Retina (tissue), 1 donor: ENCODE measurements at regions not wholly inside any gene's neighbourhood (a gene's known extent, or its start where the extent isn't known, plus 50 kb on each side); places are given as distances from the start of the nearest gene placed in this dataset.
"Not testable (repeated sequence)": the region's sequence is repeated elsewhere in the genome, so short reads cannot be mapped to it uniquely, and the experiment has no call there.

Source experiments
- DNase-seq: peaks from one replicate; pipeline ENCODE4 v3.0.0-alpha.2; 2016

DNA sequence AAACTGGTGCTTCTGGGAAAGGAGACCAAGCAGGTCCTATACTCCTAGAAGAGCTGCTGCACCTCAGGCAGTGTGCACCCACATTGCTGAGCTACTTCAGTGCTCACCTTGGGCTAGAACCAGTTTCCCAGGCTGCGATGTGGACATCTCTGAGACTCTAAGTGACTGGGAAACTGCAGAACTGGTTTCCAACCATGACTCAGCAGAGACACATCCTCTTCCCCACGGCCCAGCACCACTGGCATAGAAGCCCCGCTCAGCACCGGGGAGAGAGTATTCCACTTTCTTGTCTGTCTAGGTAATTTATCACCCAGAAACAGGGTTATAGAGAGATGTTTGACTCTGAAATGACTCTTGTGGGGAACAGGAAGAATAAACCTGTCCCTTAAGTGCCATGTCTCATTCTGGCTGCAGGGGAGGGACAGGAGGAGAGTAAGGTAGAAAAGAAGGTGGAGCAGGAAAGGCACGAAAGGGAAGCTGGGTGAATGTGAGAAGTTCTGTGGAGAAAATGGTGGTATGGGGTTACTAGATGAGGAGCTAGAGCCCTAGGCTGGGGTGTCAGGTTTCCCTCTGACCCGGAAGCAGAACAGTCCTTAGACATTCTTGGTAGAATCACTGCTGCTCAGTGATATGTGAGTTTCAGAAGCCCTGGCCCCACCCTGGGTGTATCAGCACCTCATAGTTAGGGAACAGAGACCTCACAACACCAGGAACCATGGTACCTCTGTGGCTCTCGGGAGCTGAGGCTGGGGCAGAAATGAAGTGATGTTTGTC, 340.4 kb upstream of the NCAM1 start:
- DNase-seq, result no peak

DNA sequence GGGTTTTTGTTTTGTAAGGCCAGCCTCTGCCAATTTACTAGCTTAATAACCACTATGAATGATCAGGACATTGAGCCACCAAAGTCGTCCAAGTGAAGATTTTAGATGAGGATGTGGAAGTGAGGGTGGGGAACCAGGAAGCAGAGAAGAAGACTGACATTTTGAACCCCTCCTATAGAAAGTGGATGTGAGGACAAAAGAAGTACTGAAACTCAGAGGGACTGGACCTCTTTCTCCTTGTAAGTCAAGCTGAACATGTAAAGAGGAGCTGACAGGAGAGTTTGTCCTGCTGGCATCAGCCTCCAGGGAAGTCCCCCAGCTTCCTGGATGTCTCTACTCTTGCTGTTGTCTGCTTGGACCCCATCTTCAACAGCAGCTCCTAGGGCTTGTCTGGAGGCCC, 338.2 kb upstream of the NCAM1 start:
- DNase-seq, result no peak

GRCh38 chr11:112624431-112624830, 336.8 kb upstream of the NCAM1 start:
- no peak for DNase-seq

- DNase-seq, result not testable (repeated sequence)
Observed at GRCh38 chr11:112624971-112625370, 336.2 kb upstream of the NCAM1 start.

DNA sequence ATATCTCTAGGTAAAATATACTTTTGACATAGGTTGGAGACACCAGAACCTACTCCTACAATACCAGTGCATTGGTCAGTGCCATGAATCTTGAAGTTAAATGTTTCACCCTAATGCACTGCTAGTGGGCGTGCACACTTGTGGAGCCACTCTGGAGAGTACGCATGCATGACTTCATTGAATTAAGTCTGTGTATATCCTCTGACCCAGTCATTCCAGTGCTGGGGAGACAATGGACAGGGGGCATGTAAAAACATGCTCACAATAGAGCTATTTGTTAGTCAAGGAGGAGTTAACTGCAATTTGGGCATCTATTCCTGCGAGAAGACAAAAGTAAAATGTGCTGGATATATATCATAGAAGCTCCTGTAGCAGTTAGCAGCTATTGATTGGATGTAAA, 335.4 kb upstream of the NCAM1 start:
- no peak for DNase-seq

- DNase-seq, result no peak
Observed at GRCh38 chr11:112626731-112627130, 334.5 kb upstream of the NCAM1 start.

- no peak for DNase-seq
Observed at GRCh38 chr11:112627588-112628045, 333.6 kb upstream of the NCAM1 start.

GRCh38 chr11:112628676-112629075, 332.5 kb upstream of the NCAM1 start:
- no peak for DNase-seq

GRCh38 chr11:112630496-112630895, 330.7 kb upstream of the NCAM1 start:
- no peak for DNase-seq

DNA sequence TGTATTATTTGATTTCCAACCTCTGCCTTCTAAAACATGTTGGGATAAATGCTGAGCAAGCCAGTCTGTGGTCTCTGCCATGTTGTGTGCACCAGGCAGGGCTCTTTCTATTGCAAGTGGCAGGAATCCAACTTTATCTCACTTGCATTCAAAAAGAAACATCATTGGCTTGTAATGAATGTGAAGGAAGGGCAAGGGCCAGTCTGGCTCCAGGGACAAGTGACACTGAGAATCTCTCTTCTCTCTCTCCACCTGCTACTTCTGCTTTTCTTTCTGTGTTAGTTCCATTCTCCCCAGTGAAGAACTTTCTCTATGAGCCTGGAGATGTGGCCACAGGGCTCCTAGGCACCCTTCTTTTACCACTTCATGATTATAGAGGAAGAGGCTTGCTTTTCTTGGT, 329.9 kb upstream of the NCAM1 start:
- DNase-seq, result no peak

GRCh38 chr11:112632866-112633505, 328.2 kb upstream of the NCAM1 start:
- no peak for DNase-seq

DNA sequence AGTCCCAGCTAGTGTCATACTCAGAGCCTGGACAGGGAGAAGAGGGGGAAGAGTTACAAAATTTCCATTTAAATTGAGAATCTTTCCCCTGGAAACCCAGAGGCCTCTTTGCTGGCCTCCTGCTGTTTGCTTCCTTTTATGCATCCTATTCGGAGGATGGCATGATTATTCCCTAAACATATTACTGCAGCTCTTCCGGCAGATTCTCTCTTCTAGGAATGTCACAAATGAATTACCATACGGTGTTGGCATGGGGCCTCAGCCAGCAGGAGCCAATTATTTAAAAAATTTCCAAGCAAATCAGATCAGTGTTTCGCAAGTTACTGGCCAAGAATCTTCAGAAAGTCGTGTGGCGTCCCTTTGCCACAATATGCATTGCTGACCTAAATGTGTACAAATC, 326.7 kb upstream of the NCAM1 start:
- peak; percentile 43 for DNase-seq

- DNase-seq, result no peak
Observed at GRCh38 chr11:112634995-112635737, 326.1 kb upstream of the NCAM1 start.

DNA sequence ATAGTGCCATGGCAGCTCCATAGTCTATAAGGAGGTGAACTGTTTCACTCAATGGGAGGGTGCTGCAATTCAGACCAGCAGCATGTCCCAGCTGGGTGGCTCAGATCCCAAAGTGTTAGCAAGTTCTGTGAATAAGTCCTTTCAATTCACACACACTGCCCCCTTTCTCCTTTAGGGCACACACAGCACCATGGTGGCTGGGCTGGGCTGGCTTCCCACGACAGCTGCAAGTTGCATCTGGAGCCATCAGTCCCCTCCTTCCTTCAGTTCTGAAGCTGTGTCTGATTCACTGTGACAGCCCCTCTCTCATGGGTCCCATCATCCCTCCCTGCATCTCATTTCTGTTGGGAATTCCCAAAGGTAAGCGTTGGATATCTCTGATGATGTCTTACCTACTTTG, 324.1 kb upstream of the NCAM1 start:
- DNase-seq, result no peak

- DNase-seq, result no peak
Observed at GRCh38 chr11:112637876-112638275, 323.3 kb upstream of the NCAM1 start.

- DNase-seq, result no peak
Observed at GRCh38 chr11:112639469-112639868, 321.8 kb upstream of the NCAM1 start.

DNA sequence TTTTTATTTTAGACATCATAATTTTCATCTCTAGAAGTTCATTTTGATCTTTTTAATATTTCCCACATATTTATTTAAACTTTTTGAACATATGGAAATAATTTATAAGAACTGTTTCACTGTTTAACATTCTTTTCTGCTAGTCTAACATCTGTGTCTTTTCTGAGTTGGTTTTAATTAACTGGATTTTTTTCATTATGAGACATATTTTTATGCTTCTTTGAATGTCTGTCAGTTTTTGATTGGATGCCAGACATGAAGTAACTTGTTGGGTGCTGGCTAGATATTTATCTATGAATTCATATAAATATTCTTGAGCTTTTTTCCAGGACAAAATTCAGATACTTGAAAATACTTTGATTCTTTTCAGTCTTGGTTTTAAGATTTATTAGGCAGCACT, 317.8 kb upstream of the NCAM1 start:
- DNase-seq, result no peak

DNA sequence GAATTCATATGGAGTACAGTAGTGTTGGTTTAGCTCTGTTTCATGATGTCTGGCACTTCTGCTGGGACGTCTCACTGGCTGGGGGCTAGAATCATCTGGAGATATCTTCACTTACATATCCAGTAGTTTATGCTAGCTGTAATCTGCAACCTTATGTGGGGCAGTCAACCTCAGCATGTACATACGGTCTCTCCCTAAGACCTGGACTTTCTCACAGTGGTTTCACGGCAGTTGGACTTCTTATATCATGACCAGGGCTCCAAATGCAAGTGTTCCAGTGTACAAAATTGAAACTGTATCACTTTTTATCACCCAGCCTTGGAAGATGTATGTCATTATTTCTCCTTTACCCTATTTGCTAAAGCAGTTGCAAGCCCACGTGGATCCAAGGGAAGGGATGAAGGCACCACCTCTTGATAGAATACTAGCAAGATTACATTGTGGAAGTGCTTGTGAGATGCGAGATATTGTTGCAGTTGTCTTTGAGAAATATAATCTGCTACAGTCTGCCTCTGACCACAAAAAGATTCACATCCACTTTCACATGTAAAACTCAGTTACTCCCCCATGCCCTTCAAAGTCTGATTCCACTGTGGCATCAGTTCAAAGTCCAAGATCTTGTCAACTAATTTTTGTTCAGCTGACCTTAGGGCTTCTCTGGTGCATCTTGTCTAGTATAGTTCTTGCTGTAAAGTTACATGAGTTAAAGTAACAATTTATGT, 316.6 kb upstream of the NCAM1 start:
- no peak for DNase-seq

DNA sequence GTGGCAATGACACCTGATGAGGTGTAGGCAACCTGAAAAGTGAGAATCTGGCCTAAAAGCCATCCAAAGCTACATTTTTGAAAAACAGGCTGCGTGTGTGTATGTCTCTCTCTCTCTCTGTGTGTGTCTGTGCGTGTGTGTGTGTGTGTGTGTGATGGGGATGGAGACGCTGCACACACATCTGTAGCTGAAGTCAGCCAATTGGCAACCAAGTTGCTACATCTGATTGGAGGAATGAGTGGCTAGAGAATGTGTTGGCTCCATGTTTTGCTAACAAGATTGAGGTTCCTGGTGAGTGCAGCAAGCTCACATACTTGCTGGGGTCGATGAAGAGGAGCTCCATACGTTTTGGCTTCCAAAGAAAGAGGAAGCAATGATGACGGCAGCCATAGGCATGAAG, 311.4 kb upstream of the NCAM1 start:
- no peak for DNase-seq

GRCh38 chr11:112650527-112650926, 310.7 kb upstream of the NCAM1 start:
- no peak for DNase-seq

DNA sequence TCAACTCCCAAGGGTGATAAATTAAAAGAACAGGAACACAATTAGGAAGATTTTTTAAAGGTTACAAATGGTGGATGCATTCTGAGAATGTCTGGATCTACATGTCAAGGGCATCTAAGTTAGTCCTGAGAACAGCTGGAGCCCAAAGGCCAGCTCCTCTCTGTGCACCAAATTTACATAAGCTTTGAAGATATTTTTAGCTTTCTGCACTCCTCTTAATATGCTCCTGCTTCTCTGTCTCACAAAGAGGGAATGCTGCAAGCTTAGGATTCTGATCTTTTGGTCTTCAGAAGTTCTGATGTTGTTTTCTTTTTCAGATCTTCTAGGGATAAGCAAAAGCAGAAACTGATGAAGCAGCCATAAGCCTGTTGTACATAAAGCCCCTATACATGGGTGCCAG, 309.8 kb upstream of the NCAM1 start:
- no peak for DNase-seq

DNA sequence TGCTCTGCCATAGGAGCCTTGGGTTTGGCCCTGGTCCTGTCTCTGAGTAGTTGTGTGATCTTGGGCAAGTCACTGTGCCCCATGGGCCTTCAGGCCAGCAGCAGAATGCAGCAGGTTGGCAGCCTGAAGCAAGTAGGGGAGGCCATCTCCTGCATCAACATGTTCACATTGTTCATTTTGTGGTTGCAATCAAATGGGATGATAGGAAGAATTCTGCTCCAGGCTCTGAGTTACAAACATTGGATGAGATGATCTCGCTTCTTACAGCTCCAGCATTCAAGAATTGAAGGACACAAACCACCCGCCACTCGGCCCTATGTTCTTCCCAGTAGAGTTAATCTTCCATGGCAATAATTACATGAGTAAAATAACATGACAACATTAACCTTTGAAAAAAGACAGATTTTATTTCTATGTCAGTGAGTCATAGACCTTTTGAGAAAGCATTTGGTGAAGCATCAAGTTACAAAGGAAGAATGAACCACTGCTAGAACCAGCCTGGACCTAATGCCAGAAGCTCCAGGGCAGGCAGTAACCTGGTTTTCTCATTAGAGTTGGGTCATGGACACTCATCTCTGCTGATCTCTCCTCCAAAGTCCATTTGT, 308.3 kb upstream of the NCAM1 start:
- DNase-seq, result no peak

DNA sequence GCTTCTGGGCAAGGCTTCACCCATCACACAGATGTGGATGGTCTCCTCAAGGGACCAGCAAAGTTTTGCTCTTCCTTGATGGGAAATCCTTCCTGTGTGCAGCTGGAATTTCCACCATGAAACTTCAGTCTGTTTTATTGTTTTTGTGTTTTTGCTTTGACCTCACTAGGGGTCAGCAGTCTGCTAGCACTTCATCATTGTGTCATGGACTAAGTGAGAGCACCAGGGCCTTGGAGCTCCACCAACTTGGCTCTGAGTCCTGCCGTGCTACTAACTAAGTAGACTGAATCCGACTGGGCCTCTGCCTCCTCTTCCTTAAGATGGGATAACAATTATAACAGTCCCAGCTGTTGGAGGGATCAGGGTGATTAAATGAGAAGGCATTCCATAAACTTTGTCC, 305.8 kb upstream of the NCAM1 start:
- no peak for DNase-seq
